ENCODE measurements at regions not wholly inside any gene's neighbourhood (a gene's known extent, or its start where the extent isn't known, plus 50 kb on each side); places are given as distances from the start of the nearest gene placed in this dataset.

GRCh38 chr17:56724664-56725063 is 109.1 kb downstream of the C17orf67 start:
- Histone ChIP-seq H3K4me1 (replicated peaks in 1 of 4; ENCODE audit: control insufficient read depth in 3 of 4, insufficient read depth in 4 of 4, low read length in 3 of 4) (no peaks in the 10 kb centered on the region), H2BK12ac (ENCODE audit: low read depth, low read length) (no peak overlapping the region), H4K8ac (ENCODE audit: extremely low read depth, insufficient read depth, low read length) (no peak overlapping the region), H3K4me2 (ENCODE audit: insufficient read depth in 1 of 2, low read depth in 2 of 2, low read length in 2 of 2) (no peak overlapping the region), H3K36me3 (ENCODE audit: control insufficient read depth in 2 of 4, insufficient read depth in 4 of 4, low read length in 3 of 4) (no peaks in the 10 kb centered on the region), H3K79me2 (ENCODE audit: control insufficient read depth in 1 of 2, insufficient read depth in 2 of 2, low read length in 2 of 2) (no peaks in the 10 kb centered on the region), H4K91ac (replicated peaks; ENCODE audit: insufficient read length, low read length) (no peak overlapping the region), H3K27me3 (replicated peaks in 1 of 4; ENCODE audit: control insufficient read depth in 3 of 4, extremely low read depth in 1 of 4, insufficient read depth in 3 of 4, low read length in 3 of 4) (no peaks in the 10 kb centered on the region), H2AFZ (ENCODE audit: low read length) (no peak overlapping the region), H3K9ac (replicated peaks in 1 of 4; ENCODE audit: extremely low read depth in 1 of 4, low read depth in 3 of 4, low read length in 3 of 4) (no peak overlapping the region), H2AK5ac (ENCODE audit: low read depth, low read length) (no peak overlapping the region), H2BK120ac (replicated peaks; ENCODE audit: low read depth, low read length) (no peak overlapping the region), H3K9me3 (ENCODE audit: insufficient read depth in 2 of 2, low read depth in 1 of 2, low read length in 1 of 2) (no peaks in the 10 kb centered on the region), H4K5ac (ENCODE audit: insufficient read length, low read depth, low read length) (no peak overlapping the region), H3K23me2 (ENCODE audit: low read depth, low read length) (peaks cover 2% of the 10 kb centered on the region; the same call in 1 of the 2 replicates), H4K20me1 (replicated peaks in 1 of 2; ENCODE audit: control insufficient read depth in 1 of 2, insufficient read depth in 2 of 2, low read length in 2 of 2) (no peaks in the 10 kb centered on the region), H3K56ac (replicated peaks; ENCODE audit: insufficient read length, low read depth, low read length) (no peak overlapping the region), H3K4me3 (ENCODE audit: extremely low read depth in 1 of 4, insufficient read depth in 2 of 4, low read depth in 3 of 4, low read length in 4 of 4) (no peak overlapping the region), H3K18ac (ENCODE audit: extremely low read depth, low read length) (no peak overlapping the region), H3K79me1 (ENCODE audit: low read depth, low read length) (no peaks in the 10 kb centered on the region), H3K23ac (ENCODE audit: insufficient read length) (no peak overlapping the region), H3K14ac (ENCODE audit: insufficient read length) (no peak overlapping the region), H2BK5ac (ENCODE audit: low read depth, low read length) (no peak overlapping the region), H3K4ac (replicated peaks; ENCODE audit: insufficient read length, low read depth, low read length) (no peak overlapping the region), H2BK20ac (ENCODE audit: low read length) (no peak overlapping the region), H2BK15ac (ENCODE audit: low read length) (no peak overlapping the region), H3K27ac (ENCODE audit: low read depth, low read length) (no peak overlapping the region)
- WGBS, 2 experiments (ENCODE audit: extremely low coverage in 1 of 2, insufficient coverage in 1 of 2, insufficient read length in 1 of 2, insufficient replicate concordance in 2 of 2, low coverage in 1 of 2, low lambda C conversion rate in 2 of 2, missing lambda C conversion rate in 1 of 2), result 77% methylated on average over 11 of the region's 11 CpGs; no CpG with 5 or more reads in 1 of the 2 experiments
- CTCF ChIA-PET (ENCODE audit: partially characterized antibody), result interaction anchor here (1.2 to 3.4 kb wide), 7 partner anchors 9 to 126 kb away, joined by 3 to 19 read pairs (median 4); no protein-coding TSS in a partner anchor
- DNase-seq (ENCODE audit: low read depth in 1 of 2, low spot score in 2 of 2) (no peak), FAIRE-seq (no peak)
- no peak for TF ChIP-seq FOSL1 (IDR thresholded peaks at IDR 0.05; ENCODE audit: insufficient read depth, low read depth, low read length)
- POLR2A ChIA-PET (ENCODE audit: partially characterized antibody), result no interaction called here
